Skin of body (tissue), 1 donor: ENCODE measurements at regions not wholly inside any gene's neighbourhood (a gene's known extent, or its start where the extent isn't known, plus 50 kb on each side); places are given as distances from the start of the nearest gene placed in this dataset.

ENCODE experiments used
- DNase-seq: peaks from one replicate; lab custom pipeline; 2025; lab: John Stamatoyannopoulos, UW

- no peak for DNase-seq
These were observed 191.0 kb downstream of the UNC5CL start for GRCh38 chr6:40848038-40848437.

- peak; percentile 3 for DNase-seq
These were observed 193.5 kb downstream of the UNC5CL start for GRCh38 chr6:40845553-40845952.

GRCh38 chr6:40844246-40844645 lies 194.8 kb downstream of the UNC5CL start:
- no peak for DNase-seq

GRCh38 chr6:40841721-40842120 lies 197.3 kb downstream of the UNC5CL start:
- no peak for DNase-seq

- no peak for DNase-seq
These were observed 206.3 kb downstream of the UNC5CL start for GRCh38 chr6:40832691-40833090.

GRCh38 chr6:40831381-40831780 lies 207.6 kb downstream of the UNC5CL start:
- DNase-seq = no peak

- DNase-seq = peak; percentile 56
These were observed 213.9 kb downstream of the UNC5CL start for GRCh38 chr6:40825102-40825501.

GRCh38 chr6:40823917-40824891 lies 214.8 kb downstream of the UNC5CL start:
- peak; percentile 5 for DNase-seq

GRCh38 chr6:40822619-40823018 lies 216.4 kb downstream of the UNC5CL start:
- no peak for DNase-seq

- no peak for DNase-seq
These were observed 219.7 kb downstream of the UNC5CL start for GRCh38 chr6:40819182-40819834.

- DNase-seq = no peak
These were observed 221.7 kb downstream of the UNC5CL start for GRCh38 chr6:40817369-40817768.

GRCh38 chr6:40816601-40817000 lies 222.4 kb downstream of the UNC5CL start:
- no peak for DNase-seq

GRCh38 chr6:40815731-40816130 lies 223.3 kb downstream of the UNC5CL start:
- DNase-seq = no peak

- no peak for DNase-seq
These were observed 223.0 kb upstream of the LRFN2 start for GRCh38 chr6:40810171-40810570.

- DNase-seq = no peak
These were observed 222.5 kb upstream of the LRFN2 start for GRCh38 chr6:40809627-40810026.

- DNase-seq = no peak
These were observed 220.3 kb upstream of the LRFN2 start for GRCh38 chr6:40807484-40807883.

GRCh38 chr6:40806256-40806864 lies 219.2 kb upstream of the LRFN2 start:
- DNase-seq = no peak

GRCh38 chr6:40805336-40805735 lies 218.2 kb upstream of the LRFN2 start:
- no peak for DNase-seq

GRCh38 chr6:40804905-40805304 lies 217.7 kb upstream of the LRFN2 start:
- no peak for DNase-seq

GRCh38 chr6:40803897-40804702 lies 216.9 kb upstream of the LRFN2 start:
- no peak for DNase-seq

- DNase-seq = no peak
These were observed 215.3 kb upstream of the LRFN2 start for GRCh38 chr6:40802481-40802880.
